ENCODE measurements at regions not wholly inside any gene's neighbourhood (a gene's known extent, or its start where the extent isn't known, plus 50 kb on each side); places are given as distances from the start of the nearest gene placed in this dataset.
"Not testable (repeated sequence)": the region's sequence is repeated elsewhere in the genome, so short reads cannot be mapped to it uniquely, and the experiment has no call there.

DNA sequence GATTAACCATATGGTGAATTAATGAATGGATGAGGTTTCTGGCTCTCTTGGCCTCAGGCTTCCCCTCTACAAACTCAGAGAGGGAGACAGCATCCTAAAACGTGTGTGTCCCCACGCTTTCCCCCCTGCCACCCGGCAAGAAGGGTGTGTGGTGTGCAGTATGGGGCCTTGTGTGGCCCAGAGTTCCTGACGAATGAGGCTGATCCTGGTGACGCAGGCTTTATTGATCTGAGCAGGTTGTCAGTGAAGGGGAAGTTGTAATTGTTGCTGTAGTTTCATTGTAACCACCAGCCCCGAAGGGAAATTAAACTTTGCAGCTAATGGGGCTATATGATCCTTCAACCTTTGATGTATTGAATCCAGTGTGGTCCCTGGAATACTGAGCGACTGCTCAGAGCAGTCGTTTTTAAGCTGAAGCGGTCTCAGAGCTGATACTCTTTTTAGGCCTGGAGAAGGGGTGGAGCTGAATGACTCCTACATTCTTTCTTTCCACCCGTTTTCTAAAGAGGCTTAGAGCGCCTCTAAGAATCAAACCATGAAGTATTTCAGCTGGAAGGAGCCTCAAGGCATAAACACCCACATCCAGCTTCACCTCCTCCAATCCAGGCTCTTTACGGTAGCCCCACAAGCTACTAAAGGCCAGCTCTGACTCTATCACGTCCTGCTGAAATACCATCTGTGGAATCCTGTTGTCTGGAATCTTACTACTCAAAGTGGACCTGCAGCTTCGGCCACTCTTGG, 284.7 kb downstream of the MIAT start:
- no peaks in the 10 kb centered on the region for H3K9me3 ChIP-seq (ENCODE audit: control insufficient read depth in 2 of 2, low read length in 2 of 2)
- no peaks in the 10 kb centered on the region for H3K27me3 ChIP-seq (ENCODE audit: control insufficient read depth in 1 of 2, insufficient read depth in 2 of 2, low read length in 2 of 2)
- H3K9ac ChIP-seq (ENCODE audit: low read length in 2 of 2) = no peak overlapping the region
- H3K27ac ChIP-seq (ENCODE audit: low read length) = no peak overlapping the region
- no peaks in the 10 kb centered on the region for H3K36me3 ChIP-seq (ENCODE audit: control insufficient read depth in 2 of 2, insufficient read depth in 2 of 2, low read length in 2 of 2)
- no peak overlapping the region for H3K4me3 ChIP-seq (ENCODE audit: low read length in 2 of 2)
- no peaks in the 10 kb centered on the region for H3K4me1 ChIP-seq (ENCODE audit: control insufficient read depth, insufficient read depth, low read length)

DNA sequence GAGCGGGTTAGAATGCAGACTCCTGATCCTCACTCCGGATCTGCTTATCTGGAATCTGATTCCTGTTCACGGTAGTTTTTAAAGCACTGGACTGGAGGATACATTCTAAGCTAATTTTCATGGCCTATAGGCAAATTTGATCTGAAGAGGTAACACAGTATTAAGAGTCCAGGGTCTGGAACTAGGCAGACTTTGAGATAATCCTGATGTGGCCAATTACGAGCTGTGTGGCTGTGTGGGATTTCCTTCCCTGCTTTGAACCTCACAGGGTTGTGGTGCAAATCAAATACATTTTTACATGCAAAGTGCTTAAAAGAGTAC, 285.2 kb downstream of the MIAT start:
- H3K27me3 ChIP-seq (ENCODE audit: control insufficient read depth in 1 of 2, insufficient read depth in 2 of 2, low read length in 2 of 2) = no peaks in the 10 kb centered on the region
- no peaks in the 10 kb centered on the region for H3K4me1 ChIP-seq (ENCODE audit: control insufficient read depth, insufficient read depth, low read length)
- no peaks in the 10 kb centered on the region for H3K36me3 ChIP-seq (ENCODE audit: control insufficient read depth in 2 of 2, insufficient read depth in 2 of 2, low read length in 2 of 2)
- no peak overlapping the region for H3K4me3 ChIP-seq (ENCODE audit: low read length in 2 of 2)
- H3K9ac ChIP-seq (ENCODE audit: low read length in 2 of 2) = no peak overlapping the region
- H3K9me3 ChIP-seq (ENCODE audit: control insufficient read depth in 2 of 2, low read length in 2 of 2) = no peaks in the 10 kb centered on the region
- H3K27ac ChIP-seq (ENCODE audit: low read length) = no peak overlapping the region

DNA sequence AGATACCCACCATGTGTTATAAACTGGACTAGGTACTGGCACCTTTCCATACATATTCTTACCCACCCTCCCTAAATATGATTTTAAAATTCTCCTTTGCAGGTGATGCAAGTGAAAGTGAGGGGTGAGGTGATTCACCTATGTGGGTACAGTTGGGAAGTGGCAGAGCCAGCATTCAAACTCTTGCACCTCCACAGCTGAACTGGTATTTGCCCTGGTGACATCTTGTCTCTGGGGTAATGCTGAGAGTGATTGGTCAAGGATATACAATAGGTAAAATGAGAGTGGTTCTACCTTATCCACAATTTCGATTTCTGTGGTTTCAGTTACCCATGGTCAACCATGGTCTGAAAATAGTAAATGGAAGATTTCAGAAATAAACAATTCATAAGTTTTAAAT, 288.2 kb downstream of the MIAT start:
- Histone ChIP-seq H3K9me3 (ENCODE audit: control insufficient read depth in 2 of 2, low read length in 2 of 2) (no peaks in the 10 kb centered on the region), H3K36me3 (ENCODE audit: control insufficient read depth in 2 of 2, insufficient read depth in 2 of 2, low read length in 2 of 2) (no peaks in the 10 kb centered on the region)

DNA sequence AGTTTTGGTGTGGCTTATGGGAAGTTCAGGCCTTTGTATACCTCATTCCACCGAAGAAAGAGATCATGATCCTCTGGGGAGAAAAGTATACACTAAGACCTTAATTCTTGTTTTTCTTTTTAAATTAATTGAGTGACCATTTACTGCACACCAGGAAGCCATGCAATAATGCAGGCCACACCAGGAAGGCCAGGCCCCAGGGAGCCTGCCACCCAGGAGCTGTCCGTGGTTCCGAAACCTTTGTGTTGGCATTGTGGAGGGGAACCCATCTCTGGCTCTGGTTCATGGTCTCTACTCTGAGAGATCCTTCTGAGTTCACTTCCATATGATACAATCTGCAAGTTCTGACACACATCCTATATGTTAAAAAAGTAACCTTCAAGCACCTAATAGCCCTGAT, 291.8 kb downstream of the MIAT start:
- H3K9me3 ChIP-seq (ENCODE audit: control insufficient read depth in 2 of 2, low read length in 2 of 2) = no peaks in the 10 kb centered on the region
- no peaks in the 10 kb centered on the region for H3K36me3 ChIP-seq (ENCODE audit: control insufficient read depth in 2 of 2, insufficient read depth in 2 of 2, low read length in 2 of 2)
- no peak overlapping the region for H3K4me3 ChIP-seq (ENCODE audit: low read length in 2 of 2)
- no peaks in the 10 kb centered on the region for H3K4me1 ChIP-seq (ENCODE audit: control insufficient read depth, insufficient read depth, low read length)
- no peak overlapping the region for H3K27ac ChIP-seq (ENCODE audit: low read length)
- H3K9ac ChIP-seq (ENCODE audit: low read length in 2 of 2) = no peak overlapping the region
- peaks cover 0 to 2% of the 10 kb centered on the region in 2 donors for H3K27me3 ChIP-seq (ENCODE audit: control insufficient read depth in 1 of 2, insufficient read depth in 2 of 2, low read length in 2 of 2)

More for the DNA sequence above, 288.2 kb downstream of the MIAT start:
- Histone ChIP-seq H3K9ac (ENCODE audit: low read length in 2 of 2) (no peak overlapping the region), H3K4me1 (ENCODE audit: control insufficient read depth, insufficient read depth, low read length) (no peaks in the 10 kb centered on the region), H3K27me3 (ENCODE audit: control insufficient read depth in 1 of 2, insufficient read depth in 2 of 2, low read length in 2 of 2) (no peaks in the 10 kb centered on the region), H3K27ac (ENCODE audit: low read length) (no peak overlapping the region), H3K4me3 (ENCODE audit: low read length in 2 of 2) (no peak overlapping the region)

DNA sequence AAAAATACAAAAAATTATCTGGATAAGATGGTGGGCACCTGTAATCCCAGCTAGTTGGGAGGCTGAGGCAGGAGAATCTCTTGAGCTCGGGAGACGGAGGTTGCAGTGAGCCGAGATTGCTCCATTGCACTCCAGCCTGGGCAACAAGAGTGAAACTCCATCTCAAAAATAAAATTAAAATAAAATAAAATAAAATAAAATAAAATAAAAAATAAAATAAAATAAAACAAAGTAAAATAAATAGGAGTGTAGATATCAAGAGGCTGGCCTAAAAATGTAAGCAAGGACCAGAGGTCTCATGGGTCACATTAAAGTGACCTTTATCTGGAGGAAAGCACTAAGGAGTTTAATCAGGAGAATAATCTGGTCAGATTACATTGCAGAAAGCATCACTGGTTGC, 293.8 kb downstream of the MIAT start:
- not testable (repeated sequence) for H3K9ac ChIP-seq (ENCODE audit: low read length in 2 of 2); H3K27ac ChIP-seq (ENCODE audit: low read length); H3K9me3 ChIP-seq (ENCODE audit: control insufficient read depth in 2 of 2, low read length in 2 of 2); H3K36me3 ChIP-seq (ENCODE audit: control insufficient read depth in 2 of 2, insufficient read depth in 2 of 2, low read length in 2 of 2); H3K4me3 ChIP-seq (ENCODE audit: low read length in 2 of 2); H3K27me3 ChIP-seq (ENCODE audit: control insufficient read depth in 1 of 2, insufficient read depth in 2 of 2, low read length in 2 of 2); H3K4me1 ChIP-seq (ENCODE audit: control insufficient read depth, insufficient read depth, low read length)

DNA sequence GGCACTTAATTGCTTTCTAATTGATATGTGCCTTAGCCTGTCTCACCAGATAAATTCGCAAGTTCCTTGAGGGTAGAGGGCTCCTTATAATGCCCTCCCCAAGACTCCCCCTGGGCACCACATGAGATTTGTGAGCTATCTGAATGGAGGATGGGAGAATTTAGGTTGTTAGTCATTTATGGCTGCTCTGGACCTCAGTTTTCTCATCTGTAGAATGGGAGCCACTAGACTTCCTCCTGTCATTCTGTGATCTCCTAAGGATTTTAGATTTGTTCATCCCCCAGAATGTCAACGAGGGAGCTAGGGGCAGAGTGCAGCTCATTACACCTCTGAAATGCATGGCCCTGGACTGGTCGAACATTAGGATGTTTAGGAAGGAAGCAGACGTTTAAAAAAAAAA, 294.6 kb downstream of the MIAT start:
- H3K4me3 ChIP-seq (ENCODE audit: low read length in 2 of 2) = no peak overlapping the region
- H3K9ac ChIP-seq (ENCODE audit: low read length in 2 of 2) = no peak overlapping the region
- H3K4me1 ChIP-seq (ENCODE audit: control insufficient read depth, insufficient read depth, low read length) = no peaks in the 10 kb centered on the region
- no peaks in the 10 kb centered on the region for H3K36me3 ChIP-seq (ENCODE audit: control insufficient read depth in 2 of 2, insufficient read depth in 2 of 2, low read length in 2 of 2)
- no peak overlapping the region for H3K27ac ChIP-seq (ENCODE audit: low read length)
- H3K9me3 ChIP-seq (ENCODE audit: control insufficient read depth in 2 of 2, low read length in 2 of 2) = no peaks in the 10 kb centered on the region
- peaks cover 0 to 2% of the 10 kb centered on the region in 2 donors for H3K27me3 ChIP-seq (ENCODE audit: control insufficient read depth in 1 of 2, insufficient read depth in 2 of 2, low read length in 2 of 2)

DNA sequence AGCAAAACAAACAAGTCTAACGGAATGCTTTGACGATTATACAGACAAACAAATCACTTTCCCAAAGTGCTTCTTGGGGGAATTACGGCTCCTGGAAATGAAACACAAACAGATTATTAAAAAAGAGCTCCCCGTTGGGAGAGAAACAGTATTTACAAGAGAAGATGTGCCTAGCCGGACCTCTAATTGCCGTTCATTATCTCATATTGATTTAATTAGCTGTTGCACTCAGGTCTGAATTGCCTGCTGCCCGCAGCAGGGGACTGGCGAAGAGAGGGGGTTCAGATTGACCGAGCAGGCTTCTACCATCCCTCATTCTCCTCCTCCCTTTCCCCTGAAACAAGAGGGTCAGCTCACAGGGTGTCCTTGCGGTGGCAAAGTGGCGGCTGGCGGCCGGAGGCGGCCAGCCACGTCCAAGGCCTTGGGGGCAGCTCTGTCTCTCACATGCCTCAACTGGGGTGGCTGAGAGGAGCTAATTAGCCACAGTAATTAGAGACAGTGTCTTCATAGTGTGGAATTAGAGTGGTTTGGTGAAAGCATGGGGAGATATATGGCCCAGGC, 295.1 kb downstream of the MIAT start:
- H3K4me1 ChIP-seq (ENCODE audit: control insufficient read depth, insufficient read depth, low read length) = no peaks in the 10 kb centered on the region
- no peaks in the 10 kb centered on the region for H3K36me3 ChIP-seq (ENCODE audit: control insufficient read depth in 2 of 2, insufficient read depth in 2 of 2, low read length in 2 of 2)
- H3K27me3 ChIP-seq (ENCODE audit: control insufficient read depth in 1 of 2, insufficient read depth in 2 of 2, low read length in 2 of 2) = peaks cover 0 to 2% of the 10 kb centered on the region in 2 donors
- no peak overlapping the region for H3K9ac ChIP-seq (ENCODE audit: low read length in 2 of 2)
- no peak overlapping the region for H3K4me3 ChIP-seq (ENCODE audit: low read length in 2 of 2)
- H3K27ac ChIP-seq (ENCODE audit: low read length) = no peak overlapping the region
- H3K9me3 ChIP-seq (ENCODE audit: control insufficient read depth in 2 of 2, low read length in 2 of 2) = no peaks in the 10 kb centered on the region

DNA sequence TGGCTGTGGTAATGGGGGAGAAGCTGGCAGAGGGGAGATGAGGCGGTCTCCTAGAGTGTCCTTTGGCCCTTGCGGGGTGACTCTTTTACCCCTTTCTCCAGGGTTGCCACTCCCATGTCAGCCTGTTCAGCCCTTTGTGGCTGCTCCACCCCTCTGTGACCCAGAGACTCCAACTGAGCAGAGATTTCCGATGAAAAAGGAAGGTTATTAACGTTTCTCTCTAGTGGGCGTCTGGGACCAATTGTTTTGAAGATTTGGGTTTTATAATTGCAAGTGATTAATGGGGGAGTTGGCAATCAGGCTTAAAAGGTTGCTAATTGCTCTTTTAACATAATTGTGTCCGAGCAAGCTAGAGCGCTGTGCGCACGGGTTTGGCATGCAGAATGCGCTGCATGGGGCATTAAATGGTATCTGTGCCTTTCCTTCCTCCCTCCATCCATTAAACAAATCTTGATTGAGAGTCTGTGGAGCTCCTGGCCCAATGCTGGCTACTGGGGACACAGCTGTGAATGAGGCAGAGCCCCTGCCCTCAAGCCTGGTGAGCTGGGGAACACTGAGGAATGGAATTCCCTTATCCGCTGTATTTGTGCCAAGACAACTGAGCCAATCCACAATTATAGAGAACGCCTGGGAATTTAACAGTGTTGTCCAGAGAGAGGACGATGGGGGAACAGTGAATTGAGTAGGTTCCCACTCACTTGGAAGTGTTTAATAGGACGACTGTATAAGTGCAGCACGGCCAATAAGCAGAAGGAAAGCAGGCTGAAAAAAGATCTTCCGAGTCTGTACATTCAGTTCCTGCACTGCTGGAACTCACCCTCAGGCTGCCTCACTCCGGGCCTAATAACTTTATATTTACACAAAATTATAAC, 295.9 kb downstream of the MIAT start:
- Histone ChIP-seq H3K4me3 (ENCODE audit: low read length in 2 of 2) (no peak overlapping the region), H3K9ac (ENCODE audit: low read length in 2 of 2) (no peak overlapping the region), H3K27me3 (ENCODE audit: control insufficient read depth in 1 of 2, insufficient read depth in 2 of 2, low read length in 2 of 2) (peaks cover 0 to 2% of the 10 kb centered on the region in 2 donors), H3K4me1 (ENCODE audit: control insufficient read depth, insufficient read depth, low read length) (no peaks in the 10 kb centered on the region), H3K9me3 (ENCODE audit: control insufficient read depth in 2 of 2, low read length in 2 of 2) (no peaks in the 10 kb centered on the region), H3K36me3 (ENCODE audit: control insufficient read depth in 2 of 2, insufficient read depth in 2 of 2, low read length in 2 of 2) (no peaks in the 10 kb centered on the region), H3K27ac (ENCODE audit: low read length) (no peak overlapping the region)

DNA sequence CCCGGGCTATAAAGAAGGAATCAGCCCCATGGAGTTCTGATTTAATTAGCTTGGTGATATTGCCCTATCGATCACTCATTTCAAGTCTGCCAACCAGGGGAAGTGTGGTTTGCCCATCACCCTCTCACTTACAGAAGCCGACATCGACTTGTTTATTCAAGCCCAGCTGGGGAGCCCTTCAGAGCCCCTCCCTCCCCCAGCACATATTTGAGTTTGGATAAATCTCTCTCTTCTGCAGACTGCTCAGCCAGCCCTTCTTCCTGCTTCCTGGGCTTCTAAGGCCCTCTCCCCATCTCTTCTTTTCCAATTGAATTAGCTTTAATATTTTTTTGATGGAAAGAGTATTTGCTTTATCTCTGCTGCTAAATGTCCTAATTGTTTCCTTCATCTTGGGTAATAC, 299.0 kb downstream of the MIAT start:
- no peaks in the 10 kb centered on the region for H3K36me3 ChIP-seq (ENCODE audit: control insufficient read depth in 2 of 2, insufficient read depth in 2 of 2, low read length in 2 of 2)
- H3K4me3 ChIP-seq (ENCODE audit: low read length in 2 of 2) = no peak overlapping the region
- H3K4me1 ChIP-seq (ENCODE audit: control insufficient read depth, insufficient read depth, low read length) = no peaks in the 10 kb centered on the region
- H3K9me3 ChIP-seq (ENCODE audit: control insufficient read depth in 2 of 2, low read length in 2 of 2) = no peaks in the 10 kb centered on the region
- no peak overlapping the region for H3K9ac ChIP-seq (ENCODE audit: low read length in 2 of 2)
- no peak overlapping the region for H3K27ac ChIP-seq (ENCODE audit: low read length)
- H3K27me3 ChIP-seq (ENCODE audit: control insufficient read depth in 1 of 2, insufficient read depth in 2 of 2, low read length in 2 of 2) = peaks cover 0 to 4% of the 10 kb centered on the region in 2 donors

DNA sequence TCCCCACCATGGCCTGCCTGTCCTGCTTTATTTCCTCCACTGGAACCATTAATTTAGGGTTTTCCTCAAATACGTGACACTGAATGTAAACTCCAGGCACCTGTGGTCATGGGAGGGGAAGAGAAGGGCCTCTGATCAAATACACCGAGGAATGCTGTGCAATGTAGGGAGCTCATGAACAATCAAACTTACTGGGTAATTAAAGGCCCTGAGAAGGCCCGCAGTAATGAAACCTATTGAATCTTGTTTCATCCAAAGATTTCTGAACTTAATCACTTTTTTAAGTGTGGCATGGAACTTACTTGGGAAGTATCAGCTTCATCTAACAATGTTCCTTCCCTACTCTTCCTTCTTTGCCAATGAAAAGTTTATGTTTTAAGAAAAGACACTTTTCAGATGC, 299.8 kb downstream of the MIAT start:
- H3K27me3 ChIP-seq (ENCODE audit: control insufficient read depth in 1 of 2, insufficient read depth in 2 of 2, low read length in 2 of 2) = peaks cover 0 to 4% of the 10 kb centered on the region in 2 donors
- H3K4me1 ChIP-seq (ENCODE audit: control insufficient read depth, insufficient read depth, low read length) = no peaks in the 10 kb centered on the region
- no peak overlapping the region for H3K9ac ChIP-seq (ENCODE audit: low read length in 2 of 2)

DNA sequence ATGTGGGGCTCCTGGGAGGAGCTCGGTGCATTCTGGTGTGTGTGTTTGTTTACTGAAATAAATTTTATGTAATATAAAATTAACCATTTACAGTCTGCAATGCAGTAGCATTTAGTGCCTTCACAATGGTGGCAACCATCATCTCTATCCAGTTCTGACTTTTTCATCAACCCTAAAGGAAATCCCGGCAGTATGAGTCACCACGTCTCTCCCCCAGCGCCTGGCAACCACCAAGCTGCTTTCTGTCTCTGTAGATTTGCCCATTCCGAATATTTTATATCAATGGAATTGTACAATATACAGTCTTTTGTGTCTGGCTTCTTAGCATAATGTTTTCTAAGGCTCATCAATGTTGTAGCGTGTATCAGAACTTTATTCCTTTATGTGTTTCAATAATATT, 300.5 kb downstream of the MIAT start:
- H3K27me3 ChIP-seq (ENCODE audit: control insufficient read depth in 1 of 2, insufficient read depth in 2 of 2, low read length in 2 of 2) = peaks cover 0 to 4% of the 10 kb centered on the region in 2 donors
- H3K4me3 ChIP-seq (ENCODE audit: low read length in 2 of 2) = no peak overlapping the region
- H3K4me1 ChIP-seq (ENCODE audit: control insufficient read depth, insufficient read depth, low read length) = no peaks in the 10 kb centered on the region
- no peaks in the 10 kb centered on the region for H3K9me3 ChIP-seq (ENCODE audit: control insufficient read depth in 2 of 2, low read length in 2 of 2)
- H3K27ac ChIP-seq (ENCODE audit: low read length) = no peak overlapping the region
- H3K9ac ChIP-seq (ENCODE audit: low read length in 2 of 2) = no peak overlapping the region
- H3K36me3 ChIP-seq (ENCODE audit: control insufficient read depth in 2 of 2, insufficient read depth in 2 of 2, low read length in 2 of 2) = no peaks in the 10 kb centered on the region

More for the DNA sequence above, 299.8 kb downstream of the MIAT start:
- H3K27ac ChIP-seq (ENCODE audit: low read length) = no peak overlapping the region
- no peaks in the 10 kb centered on the region for H3K36me3 ChIP-seq (ENCODE audit: control insufficient read depth in 2 of 2, insufficient read depth in 2 of 2, low read length in 2 of 2)
- no peak overlapping the region for H3K4me3 ChIP-seq (ENCODE audit: low read length in 2 of 2)
- H3K9me3 ChIP-seq (ENCODE audit: control insufficient read depth in 2 of 2, low read length in 2 of 2) = no peaks in the 10 kb centered on the region

Data from stomach smooth muscle (tissue), 2 donors.